GM19035 (cell line): ENCODE measurements at regions not wholly inside any gene's neighbourhood (a gene's known extent, or its start where the extent isn't known, plus 50 kb on each side); places are given as distances from the start of the nearest gene placed in this dataset.
"Not testable (repeated sequence)": the region's sequence is repeated elsewhere in the genome, so short reads cannot be mapped to it uniquely, and the experiment has no call there.

ENCODE experiments used
- ATAC-seq: cut with Tn5 transposase; IDR thresholded peaks from one replicate; pipeline ENCODE4 v1.9.1; 2021; ENCODE audit not compliant: unreplicated experiment

DNA sequence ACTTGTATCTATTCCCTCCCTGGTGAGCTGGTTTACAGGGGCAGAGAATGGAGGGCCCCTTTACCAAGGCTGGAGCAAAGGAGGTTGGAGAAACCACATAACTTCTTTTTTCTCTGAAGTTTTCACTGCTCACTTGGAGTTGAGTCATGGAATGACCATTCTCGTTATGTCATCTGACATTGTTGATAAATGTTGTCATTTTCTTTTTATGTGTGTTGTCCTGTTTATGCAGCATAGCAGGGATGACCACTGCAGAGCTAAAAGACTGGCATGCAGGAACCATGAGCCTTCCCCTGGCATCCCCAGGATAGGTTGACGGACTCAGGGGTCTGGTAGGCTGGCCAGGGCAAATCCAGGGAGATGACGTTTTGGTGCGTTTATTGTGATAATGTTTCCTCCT, 256.8 kb upstream of the DDHD1 start:
- ATAC-seq = no peak

- ATAC-seq = no peak
Measured at GRCh38 chr14:53409289-53409688, 256.2 kb upstream of the DDHD1 start.

DNA sequence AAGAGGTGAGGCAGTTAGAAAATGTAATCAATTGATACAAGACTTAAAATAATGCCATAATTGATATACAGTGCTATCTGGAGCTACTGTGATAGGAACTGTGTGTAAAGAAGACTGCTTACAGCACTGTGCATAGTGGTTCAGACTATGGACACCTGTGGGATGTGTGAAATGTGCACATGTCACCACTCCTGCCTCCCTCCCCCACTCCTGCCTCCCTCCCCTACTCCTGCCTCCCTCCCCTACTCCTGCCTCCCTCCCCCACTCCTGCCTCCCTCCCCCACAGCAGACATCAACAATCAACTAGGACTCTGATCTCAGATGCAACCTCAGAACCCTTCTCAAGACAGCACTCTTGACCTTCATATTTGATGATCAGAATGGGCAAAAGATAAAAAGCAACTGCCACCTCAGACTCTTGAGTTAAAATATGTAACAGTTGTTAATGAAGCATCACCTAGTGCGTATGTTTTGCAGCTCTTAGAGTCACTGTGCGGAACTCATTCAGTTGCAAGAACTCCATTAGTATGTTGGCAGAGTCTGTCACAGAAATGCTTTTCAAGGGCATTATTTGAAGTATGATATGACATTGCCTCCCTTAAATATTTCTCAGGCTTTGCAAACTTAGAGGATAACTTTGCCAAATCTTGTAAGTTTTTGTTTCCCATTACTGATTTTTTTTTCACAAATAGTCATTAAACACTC, 255.2 kb upstream of the DDHD1 start:
- ATAC-seq = no peak

- ATAC-seq = no peak
Measured at GRCh38 chr14:53406519-53406918, 253.4 kb upstream of the DDHD1 start.

DNA sequence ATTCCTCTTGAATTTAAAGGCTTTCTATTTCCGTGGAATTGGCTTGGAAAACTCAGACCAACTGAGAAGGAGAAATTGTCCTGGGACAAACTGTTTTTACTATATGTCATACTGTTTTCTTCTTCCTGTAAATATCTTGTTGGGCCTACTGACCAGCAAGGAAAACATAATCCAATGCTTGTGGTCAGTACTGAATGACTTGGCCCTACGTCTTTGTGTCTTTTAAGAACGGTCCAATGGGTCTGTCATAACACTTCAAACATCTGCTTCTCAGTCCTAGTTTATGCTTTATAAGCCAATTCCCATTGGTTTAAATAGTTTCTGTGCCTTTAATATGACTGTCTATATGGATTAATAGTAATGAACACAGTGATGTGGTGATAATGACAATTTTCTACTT, 248.5 kb upstream of the DDHD1 start:
- ATAC-seq = no peak

DNA sequence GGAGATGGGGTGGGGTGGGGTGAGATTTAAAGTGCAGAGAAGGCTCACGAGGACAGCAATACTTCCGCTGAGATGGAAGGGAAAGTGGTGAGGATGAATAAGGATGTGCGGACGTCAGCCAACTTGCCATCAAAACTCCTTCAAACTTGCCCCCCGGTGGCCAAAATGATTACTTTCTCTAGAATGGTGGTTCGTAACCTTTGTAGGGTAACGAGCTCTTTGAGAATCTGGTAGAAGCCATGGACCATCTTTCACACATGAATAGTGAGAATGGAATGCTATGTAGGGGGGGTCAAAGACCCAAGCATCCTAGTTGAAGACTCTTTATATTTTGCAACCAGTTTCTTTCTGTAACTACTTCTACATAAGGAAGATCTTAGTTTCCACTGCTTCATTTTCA, 245.9 kb upstream of the DDHD1 start:
- ATAC-seq = no peak

DNA sequence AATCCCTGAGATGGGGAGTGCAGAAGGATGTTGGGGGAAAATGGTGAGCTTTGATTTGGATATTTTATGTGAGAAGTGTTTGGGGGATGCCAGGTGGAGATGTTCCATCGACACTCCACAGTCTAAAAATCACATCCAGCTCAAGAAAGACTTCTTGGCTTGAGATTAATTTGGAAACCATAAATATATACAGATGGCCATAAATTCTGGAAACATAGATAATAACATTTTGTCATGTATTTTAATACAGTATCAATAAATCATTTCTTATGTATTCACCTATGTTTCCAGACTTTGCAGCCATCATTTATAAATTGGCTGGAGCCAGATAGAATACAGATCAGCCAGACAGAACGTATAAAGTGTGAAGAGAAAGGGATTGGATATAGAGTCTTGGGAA, 245.5 kb upstream of the DDHD1 start:
- ATAC-seq = no peak

DNA sequence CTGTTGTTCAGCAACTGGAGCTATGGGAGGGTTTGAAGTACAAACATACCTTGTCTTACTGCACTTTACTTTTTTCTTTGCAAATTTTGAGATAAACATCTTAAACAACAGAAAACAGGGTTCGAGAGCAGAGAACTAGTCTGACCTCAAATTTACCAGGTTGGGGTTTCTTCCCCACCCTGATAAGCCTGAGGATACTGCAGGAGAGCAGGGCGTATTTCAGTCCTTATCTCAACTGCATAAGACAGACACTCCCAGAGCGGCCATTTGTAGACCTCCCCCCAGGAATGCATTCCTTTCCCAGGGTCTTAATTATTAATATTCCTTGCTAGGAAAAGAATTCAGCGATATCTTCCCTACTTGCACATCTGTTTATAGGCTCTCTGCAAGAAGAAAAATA, 242.1 kb upstream of the DDHD1 start:
- not testable (repeated sequence) for ATAC-seq

GRCh38 chr14:53391631-53392285, 238.6 kb upstream of the DDHD1 start:
- ATAC-seq = no peak

DNA sequence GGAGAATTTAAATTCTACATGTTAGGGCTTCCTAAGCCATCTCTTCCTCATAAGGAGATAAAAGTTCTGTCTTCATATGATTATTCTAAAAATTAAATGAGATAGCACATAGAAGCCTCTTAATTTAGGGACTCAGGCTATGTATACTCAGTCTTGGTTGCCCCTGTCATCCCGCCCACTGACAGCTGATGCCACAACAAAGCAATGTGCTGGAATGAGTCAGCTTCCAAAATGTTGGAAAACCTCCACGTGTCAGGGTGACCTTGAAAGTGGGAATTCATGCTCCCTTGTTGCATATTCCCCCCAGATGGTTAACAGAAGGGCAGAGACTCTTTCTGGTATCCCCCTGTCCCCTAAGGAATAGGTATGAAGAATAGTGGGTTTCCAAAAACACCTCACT, 238.0 kb upstream of the DDHD1 start:
- ATAC-seq = no peak

DNA sequence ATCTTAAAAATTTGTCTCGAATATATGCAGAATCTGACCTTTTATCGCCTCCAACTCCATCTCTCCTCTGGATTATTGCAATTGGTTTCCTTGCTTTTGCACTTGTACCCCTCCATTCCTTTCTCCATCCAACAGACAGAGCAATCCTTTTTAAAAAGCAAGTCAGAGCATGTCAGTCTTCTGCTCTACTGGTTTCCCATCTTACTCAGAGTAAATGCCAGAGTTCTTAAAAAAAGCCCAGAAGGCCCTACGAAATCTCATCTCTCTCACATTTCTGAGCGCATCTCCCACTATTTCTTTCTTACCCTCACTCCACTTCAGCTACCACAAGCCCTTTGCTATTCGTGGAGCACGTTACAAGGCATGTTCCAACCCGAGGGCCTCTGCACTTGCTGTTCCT, 236.9 kb upstream of the DDHD1 start:
- ATAC-seq = no peak

DNA sequence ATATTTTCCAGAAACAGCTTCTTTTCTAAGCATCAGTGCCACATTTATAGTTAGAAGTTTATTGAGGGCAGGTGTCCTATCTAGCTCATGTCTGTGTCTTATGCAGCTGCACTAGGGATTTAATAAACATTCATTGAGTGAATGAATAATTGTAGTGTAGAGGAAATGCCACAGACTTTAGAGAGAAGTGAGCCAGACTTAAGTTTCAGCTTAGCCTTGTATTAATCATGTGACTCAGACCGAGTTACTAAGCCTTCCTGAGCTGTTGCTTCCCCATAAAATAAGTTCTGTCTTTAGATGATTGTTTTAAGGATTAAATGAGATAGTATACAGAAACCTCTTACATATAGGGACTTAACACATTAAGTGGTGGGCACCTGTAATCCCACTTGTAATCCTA, 236.1 kb upstream of the DDHD1 start:
- ATAC-seq = no peak

DNA sequence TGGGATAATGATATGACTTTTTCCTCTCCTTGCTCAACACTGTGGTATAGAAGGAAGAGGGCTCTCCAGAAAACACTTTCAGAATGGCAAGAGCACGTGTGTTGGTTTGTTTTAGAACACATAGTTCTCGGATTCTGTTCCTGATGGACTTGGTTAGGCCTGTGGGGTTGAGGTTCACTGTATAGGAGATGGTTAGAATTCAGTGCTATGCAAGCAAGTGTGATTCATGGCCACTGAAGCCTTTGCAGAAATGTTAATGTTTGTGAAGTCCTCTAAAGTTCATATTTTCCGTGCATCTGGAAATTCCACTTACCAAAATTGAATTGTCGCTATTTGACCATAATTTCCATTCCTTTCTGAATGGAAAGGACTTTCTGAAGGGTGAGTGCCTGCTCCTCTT, 233.2 kb upstream of the DDHD1 start:
- no peak for ATAC-seq

- ATAC-seq = no peak
Measured at GRCh38 chr14:53384536-53384935, 231.4 kb upstream of the DDHD1 start.

DNA sequence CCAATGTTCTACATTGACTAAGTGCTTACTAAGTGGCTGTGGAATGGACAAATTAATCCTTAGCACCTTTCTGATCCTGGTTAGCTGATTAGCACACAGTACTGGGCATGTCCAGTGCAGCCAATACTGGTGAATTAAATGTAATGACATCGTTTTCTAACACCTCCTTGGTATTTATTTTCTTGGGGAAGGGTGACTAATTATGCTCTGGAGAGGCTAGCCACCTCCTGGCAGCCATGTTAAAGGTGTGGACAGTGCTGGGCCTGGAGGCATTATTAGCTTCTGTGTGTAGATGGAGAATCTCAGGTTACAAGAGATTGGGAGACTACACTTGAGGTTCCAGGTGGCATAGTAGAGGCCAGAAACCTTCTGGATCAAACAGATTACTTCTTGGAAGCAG, 230.9 kb upstream of the DDHD1 start:
- ATAC-seq = no peak

DNA sequence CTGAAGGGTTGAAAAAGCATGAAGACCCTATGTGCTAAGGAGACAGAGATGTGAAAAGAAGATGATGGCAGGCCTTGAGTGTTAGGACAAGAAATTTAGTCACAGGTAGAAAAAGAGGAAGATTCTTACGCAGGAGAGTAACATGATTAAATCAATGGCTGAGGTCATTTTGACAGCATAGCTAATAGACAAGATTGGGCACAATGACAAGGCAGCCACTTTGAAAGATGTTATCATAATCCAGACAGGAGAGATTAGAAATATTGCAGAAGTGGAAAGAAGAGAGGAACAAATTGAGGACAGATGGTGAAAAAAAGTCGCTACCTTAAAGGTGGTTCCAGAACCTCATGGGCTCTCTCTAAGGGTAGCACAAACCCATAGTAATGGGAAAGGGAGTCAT, 228.8 kb upstream of the DDHD1 start:
- ATAC-seq = no peak

GRCh38 chr14:53380867-53381225, 227.7 kb upstream of the DDHD1 start:
- no peak for ATAC-seq

- no peak for ATAC-seq
Measured at GRCh38 chr14:53380052-53380866, 227.1 kb upstream of the DDHD1 start.

GRCh38 chr14:53378142-53378541, 225.0 kb upstream of the DDHD1 start:
- no peak for ATAC-seq

- ATAC-seq = no peak
Measured at GRCh38 chr14:53376064-53376463, 222.9 kb upstream of the DDHD1 start.

DNA sequence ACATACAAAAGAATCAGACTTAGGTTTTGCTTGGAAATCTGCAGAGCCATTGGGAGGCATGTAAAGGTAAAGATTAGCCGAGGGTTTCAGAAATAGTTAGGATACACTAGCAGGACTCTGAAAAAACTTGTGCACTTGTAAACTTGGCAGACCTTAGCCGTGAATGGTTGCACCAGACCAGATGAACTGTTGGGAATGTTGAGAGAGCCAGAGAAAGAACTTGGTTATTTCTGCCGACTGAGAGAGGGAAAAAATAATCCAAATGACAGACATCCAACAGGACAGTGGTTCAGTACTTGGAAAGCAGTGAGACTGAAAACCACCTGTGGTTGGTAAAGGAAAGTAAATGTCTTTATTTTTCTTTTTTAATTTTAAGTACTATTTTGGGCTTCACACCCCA, 222.5 kb upstream of the DDHD1 start:
- ATAC-seq = no peak

GRCh38 chr14:53368711-53369201, 215.6 kb upstream of the DDHD1 start:
- ATAC-seq = no peak
